SIG-M5 (cell line): ENCODE measurements at regions not wholly inside any gene's neighbourhood (a gene's known extent, or its start where the extent isn't known, plus 50 kb on each side); places are given as distances from the start of the nearest gene placed in this dataset.

Experiments
- DNase-seq: peaks from one replicate; lab custom pipeline; 2025; lab: John Stamatoyannopoulos, UW

DNA sequence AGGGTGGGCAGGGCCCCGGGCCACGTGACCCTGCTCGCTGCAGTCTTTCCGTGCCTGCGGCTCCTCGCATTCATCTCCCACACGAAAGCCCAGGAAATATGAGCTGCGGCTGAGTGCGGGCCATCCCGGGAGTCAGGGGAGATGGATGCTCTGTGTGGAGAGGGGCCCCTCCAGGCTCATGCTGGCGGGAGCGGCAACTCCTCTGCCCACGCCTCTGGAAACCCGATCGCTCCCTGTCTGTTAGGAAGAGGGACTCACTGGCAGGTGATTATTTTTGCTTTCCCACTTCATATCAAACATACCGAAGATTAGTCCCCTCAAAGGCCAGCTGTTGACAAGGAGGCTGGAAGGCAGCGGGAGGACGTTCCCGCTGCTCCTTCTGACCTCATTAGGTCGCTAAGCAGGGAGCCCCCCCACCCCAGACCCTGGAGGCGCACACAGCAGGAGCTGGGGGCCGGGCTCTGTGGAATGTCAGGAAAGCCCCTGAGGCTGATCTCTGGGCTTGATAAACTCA is 228.5 kb downstream of the FOXL1 start:
- no peak for DNase-seq

DNA sequence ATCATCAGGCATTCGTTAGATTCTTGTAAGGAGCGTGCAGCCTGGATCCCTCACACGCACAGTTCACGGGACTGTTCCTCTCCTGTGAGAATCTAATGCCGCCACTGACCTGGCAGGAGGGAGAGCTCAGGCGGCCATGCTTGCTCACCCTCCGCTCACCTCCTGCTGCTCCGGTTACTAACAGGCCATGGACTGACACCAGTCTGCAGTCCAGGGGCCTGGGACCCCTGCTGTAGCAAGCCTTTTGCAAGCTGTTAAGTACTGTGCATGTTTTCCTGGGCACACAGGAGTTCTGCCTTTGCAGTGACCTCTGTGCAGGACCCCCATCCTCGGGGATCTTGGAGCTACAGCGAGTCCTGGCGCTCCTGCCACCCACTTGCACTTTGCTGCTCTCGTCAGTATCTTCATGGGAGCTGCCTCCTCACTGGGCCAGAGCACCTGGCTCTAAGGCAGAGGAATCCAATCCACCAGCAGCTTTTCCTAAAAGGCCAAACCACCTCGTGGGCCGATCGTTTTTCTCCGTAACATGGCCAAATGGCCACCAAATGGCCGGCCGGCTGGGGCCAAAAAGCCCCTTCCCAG is 230.6 kb downstream of the FOXL1 start:
- DNase-seq = no peak

DNA sequence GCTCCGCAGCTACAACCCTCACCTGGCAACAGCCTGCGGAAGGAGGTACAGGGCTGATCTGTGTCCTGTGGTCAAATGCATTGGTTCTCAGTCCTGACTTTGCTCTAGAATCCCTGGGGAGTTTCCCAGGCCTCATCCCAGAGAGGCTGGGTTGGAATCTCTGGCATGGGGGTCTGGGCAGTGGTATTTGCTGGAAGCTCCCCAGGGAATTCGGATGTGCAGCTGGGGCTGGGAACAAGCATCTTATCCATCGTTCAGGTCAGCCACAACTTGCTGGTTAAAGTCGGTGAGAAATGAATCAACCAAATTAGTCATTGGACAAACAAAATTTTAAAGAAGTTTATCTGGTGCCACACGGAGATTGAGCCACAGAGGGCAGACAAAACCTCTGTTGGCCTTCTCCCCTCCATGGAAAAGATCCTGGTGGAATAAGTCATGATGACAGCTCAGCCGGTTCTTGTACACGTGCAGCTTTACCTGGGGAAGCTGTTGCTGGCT is 231.2 kb downstream of the FOXL1 start:
- no peak for DNase-seq

DNA sequence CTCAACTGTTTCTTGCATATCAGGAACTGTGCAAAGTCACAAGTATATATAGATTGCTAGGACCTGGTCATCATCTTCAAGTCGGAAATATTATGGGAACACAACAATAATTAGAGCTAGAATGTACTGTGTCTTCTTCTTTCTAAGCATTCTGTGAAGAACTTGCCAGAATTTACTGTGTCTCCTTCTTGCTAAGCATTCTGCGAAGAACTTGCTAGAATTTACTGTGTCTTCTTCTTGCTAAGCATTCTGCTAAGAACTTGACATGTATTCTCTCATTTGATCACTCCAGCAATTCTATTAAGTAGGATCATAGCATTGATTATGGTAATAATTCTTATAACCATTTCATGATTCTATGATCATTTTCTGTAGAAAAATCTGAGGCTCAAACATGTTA is 231.7 kb downstream of the FOXL1 start:
- DNase-seq = no peak

DNA sequence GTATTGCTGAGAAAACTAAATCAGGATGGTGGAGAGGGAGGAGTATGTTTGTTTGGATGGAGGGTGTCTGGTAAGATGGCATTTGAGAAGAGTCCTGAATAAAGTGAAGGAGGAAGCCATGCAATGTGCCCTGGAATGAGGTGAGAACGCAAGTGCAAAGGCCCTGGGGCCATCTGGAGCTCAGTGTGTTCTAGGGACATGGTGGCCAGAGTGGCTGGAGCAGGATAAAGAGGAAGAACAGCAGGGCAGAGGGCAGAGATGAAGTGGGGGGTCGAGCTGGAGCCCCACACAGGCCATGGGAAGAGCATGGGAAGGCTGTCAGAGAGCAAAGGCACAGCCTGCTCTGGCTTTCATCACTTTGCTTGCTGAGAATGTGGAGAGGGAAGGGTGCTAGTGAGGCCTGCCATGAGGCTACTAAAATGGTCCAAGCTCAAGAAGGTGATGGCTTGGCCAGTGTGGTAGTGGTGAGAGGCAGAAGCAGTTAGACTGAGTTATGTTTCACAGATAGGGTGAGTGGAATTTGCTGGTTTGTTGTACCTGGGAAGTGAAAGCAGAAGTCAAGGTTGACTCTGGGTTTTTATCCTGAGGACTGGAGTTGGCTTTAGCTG is 234.1 kb downstream of the FOXL1 start:
- DNase-seq = no peak

DNA sequence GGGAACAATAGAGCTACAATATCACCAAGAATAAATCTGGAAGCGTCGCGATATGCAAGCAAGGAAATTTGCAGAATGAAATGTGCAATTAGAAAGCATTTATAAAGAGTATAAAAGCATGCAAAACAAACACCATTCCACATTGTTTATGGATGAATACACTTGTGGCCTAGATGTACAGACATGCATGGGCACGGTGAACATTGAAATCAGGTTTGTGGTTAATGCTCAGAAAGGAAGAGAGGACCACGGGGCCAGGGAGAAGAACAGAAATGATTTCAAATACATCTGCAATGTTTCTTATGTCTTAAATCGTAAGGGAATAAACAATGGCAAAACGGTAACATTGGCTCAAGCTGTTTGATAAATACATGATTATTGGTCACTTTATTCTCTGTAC is 235.9 kb downstream of the FOXL1 start:
- DNase-seq = no peak

DNA sequence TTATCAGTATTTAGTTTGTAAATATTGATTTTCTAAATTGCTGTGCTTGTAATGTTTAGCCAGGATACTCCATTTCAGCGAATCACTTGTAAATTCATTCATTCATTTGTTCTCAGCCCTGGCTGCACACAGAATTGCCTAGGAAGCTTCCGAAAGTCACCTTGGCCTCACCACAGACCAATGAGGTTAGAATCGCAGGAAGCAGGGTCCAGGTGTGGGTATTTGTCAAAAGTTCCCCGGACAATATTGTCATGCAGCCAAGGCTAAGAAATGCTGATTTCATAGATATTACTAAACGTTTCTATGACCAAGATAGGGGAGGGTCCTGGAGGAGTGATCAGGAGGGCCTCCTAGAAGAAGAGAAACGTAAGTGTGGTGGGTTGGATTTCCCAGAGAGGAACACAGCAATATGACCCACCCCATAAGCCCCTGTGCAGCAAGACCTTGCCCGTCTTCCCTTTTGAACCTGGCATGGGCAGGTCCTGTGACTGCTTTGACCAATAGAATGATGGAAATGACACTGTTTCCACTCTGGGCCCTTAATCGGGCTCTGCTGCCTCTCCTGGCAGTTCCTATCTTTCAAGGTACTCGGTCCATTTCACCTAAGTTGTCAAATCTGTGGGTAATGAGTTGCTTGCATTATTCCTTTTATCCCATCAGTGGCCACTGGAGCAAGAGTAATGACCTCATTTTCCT is 238.7 kb downstream of the FOXL1 start:
- no peak for DNase-seq

DNA sequence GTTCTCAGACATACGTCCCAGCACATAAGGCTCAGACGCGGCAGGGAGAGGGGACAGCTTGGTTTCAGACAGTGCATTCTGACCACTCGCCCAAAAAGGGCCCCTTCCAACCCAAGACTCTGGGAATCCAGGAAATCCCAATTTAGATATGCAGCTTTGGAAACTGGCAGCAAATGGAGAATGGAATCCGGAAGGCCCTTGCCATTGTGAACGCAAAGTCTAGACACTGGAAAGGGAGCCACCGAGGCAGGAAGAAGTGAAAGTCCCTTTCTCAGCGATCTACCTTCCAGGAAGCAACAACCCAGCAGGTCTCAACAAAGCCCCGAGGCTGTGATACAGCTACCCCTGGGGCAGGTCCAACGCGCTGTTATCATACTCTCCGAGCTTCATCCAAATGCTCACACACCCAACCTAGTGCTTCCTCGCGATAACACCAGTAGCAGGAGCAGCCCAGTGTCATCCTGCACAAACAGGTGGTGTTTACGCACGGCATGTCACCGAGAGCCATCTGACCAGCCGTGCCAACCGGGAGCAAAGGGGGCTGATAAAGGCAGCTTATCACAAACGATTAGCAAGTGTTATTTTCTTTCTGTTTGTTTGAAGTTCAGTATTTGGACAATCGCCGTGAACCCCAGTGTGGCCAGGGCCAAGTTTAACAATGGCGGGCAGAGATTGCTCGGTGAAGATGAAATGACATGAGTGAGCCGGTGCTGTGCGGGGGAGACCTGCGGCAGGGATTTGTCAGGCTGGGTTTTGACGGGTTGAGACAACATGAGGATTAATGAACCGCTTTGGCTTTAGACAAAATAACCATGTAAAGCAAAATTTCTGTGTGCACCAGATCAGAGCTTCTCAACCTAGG is 240.6 kb downstream of the FOXL1 start:
- DNase-seq = no peak

DNA sequence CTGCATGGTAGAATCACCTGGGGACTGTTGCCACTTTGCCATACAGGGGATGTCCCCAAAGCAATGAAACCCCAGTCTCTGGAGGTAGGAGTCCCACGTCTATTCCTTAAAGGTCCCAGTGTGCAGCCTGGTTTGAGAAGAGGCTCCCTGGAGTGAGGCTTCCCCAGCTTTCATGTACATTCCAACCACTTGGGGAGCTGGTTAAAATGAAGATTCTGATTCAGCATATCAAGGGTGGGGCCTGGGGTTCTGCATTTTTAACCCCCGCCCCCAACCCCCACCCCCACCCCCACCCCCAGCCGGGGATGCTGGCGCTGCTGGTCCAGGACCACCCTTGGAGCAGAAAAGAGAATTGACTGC is 241.2 kb downstream of the FOXL1 start:
- DNase-seq = no peak

DNA sequence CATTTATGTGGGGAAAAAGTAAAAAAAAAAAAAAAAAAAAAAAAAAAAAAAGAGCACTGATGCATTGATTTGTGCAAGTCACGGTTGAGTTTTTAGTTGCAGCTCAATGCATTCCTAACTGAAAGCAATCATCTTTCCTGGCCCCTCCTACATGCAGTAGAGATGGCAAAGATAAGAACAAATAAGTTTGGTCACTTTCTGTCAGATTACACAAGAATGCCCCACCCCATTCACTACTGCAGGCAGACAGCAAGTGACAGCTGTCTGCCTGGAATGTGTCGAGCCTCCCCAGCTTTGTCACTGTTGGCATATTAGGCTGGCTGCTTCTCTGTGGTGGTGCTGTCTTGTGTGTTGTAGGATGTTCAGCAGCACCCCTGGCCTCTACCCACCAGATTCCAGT is 243.5 kb downstream of the FOXL1 start:
- DNase-seq = no peak

DNA sequence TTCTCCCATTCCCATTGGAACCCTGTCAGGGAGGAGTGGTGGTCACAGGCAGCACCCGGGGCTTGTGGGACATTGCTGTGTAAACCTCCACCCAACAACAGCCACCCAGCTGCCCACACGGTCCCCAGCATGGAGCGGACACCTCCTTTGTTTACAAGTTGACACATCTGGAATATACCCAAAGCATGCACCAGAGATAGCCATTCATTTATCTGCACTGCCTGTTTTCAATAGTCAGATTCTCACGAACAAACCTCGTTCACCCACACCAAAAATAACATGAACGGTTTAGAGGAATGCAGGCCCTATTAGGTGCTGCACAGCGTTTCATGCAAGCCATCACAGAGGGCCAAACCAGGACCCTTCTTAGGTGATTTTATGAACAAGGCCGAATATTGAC is 244.8 kb downstream of the FOXL1 start:
- no peak for DNase-seq

DNA sequence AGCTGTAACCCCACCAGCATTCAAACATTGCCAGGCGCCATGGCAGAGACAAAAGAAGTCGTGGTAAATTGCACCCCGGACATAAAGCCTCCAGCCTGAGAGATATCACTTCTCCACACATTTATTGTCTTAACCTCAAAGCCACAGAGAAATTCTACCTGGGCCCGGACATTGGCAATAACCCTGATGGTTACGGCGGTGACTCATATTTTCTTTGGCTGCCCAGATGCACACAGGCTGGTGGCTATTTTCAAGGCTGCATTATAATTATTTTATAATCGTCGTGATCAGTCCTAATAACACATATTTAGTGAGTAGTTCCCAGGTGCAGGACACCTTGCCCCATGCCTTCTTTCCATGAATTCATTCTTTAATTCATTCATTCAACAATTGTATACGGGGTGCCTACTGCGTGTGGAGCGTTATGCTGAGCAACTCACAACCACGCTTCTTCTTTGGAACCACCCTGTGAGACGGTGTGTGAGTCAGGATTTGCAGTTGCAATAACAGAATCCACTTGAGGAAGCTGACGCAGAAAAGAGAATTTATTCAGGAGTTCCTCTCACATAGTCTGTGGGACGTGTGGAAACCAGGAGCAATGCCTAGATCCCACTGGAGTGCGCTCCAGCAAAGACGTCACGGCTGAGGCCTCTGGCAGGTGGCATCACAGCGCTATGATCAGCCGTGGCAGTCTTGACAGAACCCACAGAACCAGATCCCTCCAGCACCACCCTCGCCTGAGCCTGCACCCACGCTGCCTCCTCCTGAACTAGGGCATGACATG is 245.7 kb downstream of the FOXL1 start:
- no peak for DNase-seq

DNA sequence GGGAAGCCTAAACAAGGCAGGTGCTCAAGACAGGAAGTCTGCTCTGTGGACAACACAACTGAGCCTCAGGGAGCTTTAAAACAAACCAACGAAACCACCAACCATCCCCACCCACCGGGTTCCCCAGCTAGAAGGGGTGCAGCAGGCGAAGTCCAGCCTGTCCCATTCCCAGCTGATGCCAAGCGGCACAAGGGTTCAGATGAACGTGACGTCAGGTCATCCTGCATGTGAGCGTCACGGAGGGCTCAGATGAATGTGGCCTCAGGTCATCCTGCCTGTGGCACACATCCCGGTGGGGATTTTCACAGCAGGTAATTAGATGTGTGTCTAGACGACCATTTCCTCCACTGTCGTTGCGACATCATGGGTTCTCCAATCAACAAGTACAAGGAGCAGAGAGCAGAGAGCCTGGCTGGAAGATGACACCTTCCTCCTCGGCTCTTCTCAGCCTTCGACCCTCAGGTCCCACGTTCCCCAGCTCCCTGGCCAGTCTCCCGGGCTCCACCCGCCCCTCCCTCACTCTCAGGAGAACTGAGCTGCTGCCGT is 246.5 kb downstream of the FOXL1 start:
- no peak for DNase-seq

DNA sequence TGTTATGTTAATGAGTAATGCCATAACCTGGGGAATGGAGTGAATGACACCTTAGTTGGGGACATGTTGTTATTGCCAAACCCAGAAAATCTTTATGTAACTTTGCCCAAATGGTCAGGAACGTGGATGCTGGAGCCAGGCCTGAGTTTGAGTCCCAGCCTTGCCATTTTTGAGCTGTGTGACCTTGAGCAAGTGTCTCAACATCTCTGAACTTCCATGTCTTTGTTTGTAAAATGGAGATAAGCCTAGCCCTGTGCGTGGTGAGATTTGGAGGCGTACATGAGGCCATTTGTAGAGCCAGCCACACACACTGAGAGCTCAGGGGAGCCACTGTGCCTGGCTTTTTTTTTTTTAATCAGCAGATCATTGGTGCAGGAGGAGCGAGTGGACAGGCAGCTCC is 247.3 kb downstream of the FOXL1 start:
- no peak for DNase-seq

DNA sequence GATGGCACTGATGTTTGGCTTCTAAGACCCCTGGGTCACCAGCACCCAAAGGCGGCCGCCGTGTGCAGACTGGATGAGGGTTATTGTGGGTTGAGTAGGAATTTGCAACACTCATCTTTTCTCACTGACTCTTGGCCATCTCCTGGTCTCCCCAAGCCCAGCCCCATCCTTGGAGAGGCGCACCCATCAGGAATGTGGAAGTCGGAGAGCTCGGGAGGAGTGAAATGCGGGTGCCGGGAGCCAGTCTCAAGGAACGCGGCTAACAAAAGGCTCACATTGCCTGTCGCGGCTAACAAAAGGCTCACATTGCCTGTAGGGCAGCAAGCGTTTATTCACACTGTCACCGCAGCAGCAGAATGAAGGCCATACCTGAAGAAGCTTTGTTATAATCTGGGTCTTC is 248.6 kb downstream of the FOXL1 start:
- no peak for DNase-seq

DNA sequence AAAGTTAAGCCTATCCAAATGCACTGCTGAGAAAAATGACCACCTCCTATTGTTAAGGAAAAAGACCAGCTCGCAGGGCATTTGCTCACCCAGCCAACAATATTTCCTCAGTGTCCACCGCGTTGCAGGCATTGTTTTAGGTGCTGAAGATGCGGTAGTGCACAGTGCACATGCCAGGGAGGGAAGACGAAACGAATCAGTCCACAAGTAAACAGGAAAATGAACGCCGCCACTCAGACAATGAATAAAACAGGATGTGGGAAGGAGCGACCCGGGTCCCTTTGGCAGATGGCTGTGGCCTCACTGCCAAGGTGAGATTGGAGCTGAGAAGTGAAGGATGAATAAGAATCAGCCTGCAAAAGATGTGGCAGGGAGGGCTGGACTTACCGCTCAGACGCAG is 249.2 kb downstream of the FOXL1 start:
- no peak for DNase-seq

DNA sequence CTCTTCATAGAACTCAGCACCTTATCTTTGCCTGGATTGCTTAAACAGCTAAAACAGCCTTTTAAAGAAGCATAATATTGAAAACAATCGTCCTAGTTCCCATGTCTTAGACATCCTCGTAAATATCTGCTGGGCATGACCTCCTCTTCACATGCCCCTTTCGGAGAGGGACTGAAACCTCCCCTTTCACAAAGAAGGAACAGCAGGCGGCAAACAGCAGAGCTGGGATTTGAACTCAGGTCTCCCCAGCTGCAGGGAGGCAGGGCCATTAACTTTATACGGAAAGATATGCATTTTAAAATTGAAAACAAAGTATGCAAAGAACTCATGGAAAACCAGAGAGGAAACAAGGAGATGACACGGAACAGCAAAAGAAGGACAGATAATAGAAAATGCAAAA is 249.9 kb downstream of the FOXL1 start:
- no peak for DNase-seq

DNA sequence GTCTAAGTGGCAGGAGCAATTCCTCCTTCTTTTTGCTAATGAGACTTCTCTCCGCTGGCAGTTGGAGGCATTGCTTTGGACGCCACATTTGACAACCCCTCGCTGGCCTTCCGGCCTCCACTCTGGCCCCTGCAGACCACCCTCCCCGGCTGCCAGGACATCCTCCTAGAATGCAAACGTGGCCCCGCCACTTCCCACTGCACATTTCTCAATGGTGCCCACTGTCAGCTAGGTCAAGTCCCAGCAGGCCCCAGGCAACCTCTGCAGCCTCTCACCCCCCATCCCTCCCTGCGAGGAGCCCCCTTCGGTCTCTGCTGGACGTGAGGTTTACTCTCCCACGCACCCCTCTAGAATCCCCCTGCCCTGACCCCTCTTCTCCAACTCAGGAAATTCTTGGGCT is 250.3 kb downstream of the FOXL1 start:
- no peak for DNase-seq

DNA sequence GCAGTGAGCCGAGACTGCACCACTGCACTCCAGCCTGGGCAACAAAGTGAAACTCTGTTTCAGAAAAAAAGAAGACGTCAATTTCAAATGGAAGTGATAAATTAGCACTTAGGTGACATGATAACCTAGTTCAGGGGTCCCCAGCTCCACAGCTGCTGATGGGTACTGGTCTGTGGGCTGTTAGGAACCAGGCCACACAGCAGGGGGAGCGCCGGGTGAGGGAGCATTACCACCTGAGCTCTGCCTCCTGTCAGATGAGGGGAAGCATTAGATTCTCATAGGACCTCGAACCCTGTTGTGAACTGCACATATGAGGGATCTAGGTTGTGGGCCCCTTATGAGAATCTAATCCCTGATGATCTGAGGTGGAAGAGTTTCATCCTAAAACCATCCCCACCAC is 253.0 kb downstream of the FOXL1 start:
- no peak for DNase-seq

DNA sequence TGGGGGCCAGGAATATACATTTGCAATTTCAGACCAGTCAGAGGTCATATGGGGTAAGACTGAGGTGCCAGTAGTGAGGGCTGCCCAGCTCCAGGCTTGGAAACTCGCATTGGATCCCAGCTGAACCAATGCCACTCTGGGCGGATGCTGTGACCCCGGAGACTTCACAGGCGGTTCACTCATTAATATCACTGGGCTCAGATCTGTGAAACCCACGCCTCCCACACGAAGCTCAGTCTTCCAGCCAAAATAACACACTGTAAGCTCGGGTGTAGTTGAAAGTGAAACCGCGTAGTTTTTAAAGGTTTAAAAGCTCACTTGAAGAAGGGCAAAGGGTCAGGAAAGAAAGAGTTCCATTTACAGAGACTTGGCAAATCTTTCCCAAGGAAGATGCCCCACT is 254.8 kb downstream of the FOXL1 start:
- no peak for DNase-seq

DNA sequence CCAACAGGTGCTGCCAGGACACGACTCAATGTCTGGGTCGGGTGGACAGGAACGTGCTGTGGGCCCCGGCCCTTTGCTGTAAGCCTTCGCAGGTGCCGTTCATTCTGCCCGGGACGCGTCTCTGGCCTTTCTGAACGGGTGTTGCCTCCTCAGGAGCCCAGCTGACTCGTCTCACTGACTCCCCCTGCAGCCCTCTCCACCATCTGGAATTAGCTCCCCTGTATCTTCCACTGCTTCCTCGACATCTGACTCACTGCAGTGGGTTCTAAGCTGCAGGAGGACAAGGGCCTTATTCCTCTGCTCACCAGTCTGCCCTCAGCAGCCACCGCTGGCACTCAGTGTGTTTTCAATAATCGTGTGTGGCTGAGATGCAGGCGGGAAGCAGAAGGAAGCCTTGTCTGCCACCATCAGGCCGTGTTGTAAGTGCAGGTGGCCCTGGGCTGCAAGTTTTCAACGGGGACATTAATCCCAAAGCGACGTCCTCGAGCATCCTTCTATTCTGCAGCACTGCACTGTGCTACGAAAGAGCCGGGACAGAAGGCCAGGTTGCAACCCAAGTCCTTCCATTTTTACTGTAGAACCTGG is 256.2 kb downstream of the FOXL1 start:
- DNase-seq = no peak
